ENCODE measurements at regions not wholly inside any gene's neighbourhood (a gene's known extent, or its start where the extent isn't known, plus 50 kb on each side); places are given as distances from the start of the nearest gene placed in this dataset.

GRCh38 chr2:71826299-71826698 lies 321.4 kb downstream of the CYP26B1 start (continued):
- TF ChIP-seq KDM1A (IDR thresholded peaks at IDR 0.05; ENCODE audit: borderline replicate concordance, low read length) (no peak), CEBPB (IDR thresholded peaks at IDR 0.05; ENCODE audit: low read depth, low read length) (no peak)
- TF ChIP-seq, protein P1, sequence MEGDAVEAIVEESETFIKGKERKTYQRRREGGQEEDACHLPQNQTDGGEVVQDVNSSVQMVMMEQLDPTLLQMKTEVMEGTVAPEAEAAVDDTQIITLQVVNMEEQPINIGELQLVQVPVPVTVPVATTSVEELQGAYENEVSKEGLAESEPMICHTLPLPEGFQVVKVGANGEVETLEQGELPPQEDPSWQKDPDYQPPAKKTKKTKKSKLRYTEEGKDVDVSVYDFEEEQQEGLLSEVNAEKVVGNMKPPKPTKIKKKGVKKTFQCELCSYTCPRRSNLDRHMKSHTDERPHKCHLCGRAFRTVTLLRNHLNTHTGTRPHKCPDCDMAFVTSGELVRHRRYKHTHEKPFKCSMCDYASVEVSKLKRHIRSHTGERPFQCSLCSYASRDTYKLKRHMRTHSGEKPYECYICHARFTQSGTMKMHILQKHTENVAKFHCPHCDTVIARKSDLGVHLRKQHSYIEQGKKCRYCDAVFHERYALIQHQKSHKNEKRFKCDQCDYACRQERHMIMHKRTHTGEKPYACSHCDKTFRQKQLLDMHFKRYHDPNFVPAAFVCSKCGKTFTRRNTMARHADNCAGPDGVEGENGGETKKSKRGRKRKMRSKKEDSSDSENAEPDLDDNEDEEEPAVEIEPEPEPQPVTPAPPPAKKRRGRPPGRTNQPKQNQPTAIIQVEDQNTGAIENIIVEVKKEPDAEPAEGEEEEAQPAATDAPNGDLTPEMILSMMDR (IDR thresholded peaks at IDR 0.05; ENCODE audit: control extremely low read depth in 1 of 3, insufficient read depth in 1 of 3, low read depth in 1 of 3, low read length in 3 of 3) = no peak
